A204.1 (cell line): ENCODE measurements at regions not wholly inside any gene's neighbourhood (a gene's known extent, or its start where the extent isn't known, plus 50 kb on each side); places are given as distances from the start of the nearest gene placed in this dataset.
A peak's percentile ranks its signal among the peaks of the same experiment; 100 is the strongest.

Source experiments
- FAIRE-seq: peaks from 2 replicates; lab custom pipeline; 2012; peaks lifted over from hg19 to GRCh38; lab: Jason Lieb, UNC

- FAIRE-seq: no peak
These were observed 132.3 kb downstream of the TINAG start for GRCh38 chr6:54440549-54440948.

- FAIRE-seq: no peak
These were observed 132.8 kb downstream of the TINAG start for GRCh38 chr6:54441020-54441419.

- FAIRE-seq: no peak
These were observed 133.5 kb downstream of the TINAG start for GRCh38 chr6:54441687-54442248.

- FAIRE-seq: no peak
These were observed 137.0 kb downstream of the TINAG start for GRCh38 chr6:54445207-54445606.

GRCh38 chr6:54448617-54449016 is 140.4 kb downstream of the TINAG start:
- FAIRE-seq: no peak

- FAIRE-seq: no peak
These were observed 143.3 kb downstream of the TINAG start for GRCh38 chr6:54451516-54451915.

GRCh38 chr6:54463354-54464024 is 155.2 kb downstream of the TINAG start:
- FAIRE-seq: no peak

GRCh38 chr6:54465649-54466300 is 157.5 kb downstream of the TINAG start:
- peak; percentile 19 for FAIRE-seq

GRCh38 chr6:54467384-54467783 is 159.1 kb downstream of the TINAG start:
- no peak for FAIRE-seq

GRCh38 chr6:54473328-54473727 is 165.1 kb downstream of the TINAG start:
- no peak for FAIRE-seq

GRCh38 chr6:54474898-54475297 is 166.7 kb downstream of the TINAG start:
- FAIRE-seq: no peak

- no peak for FAIRE-seq
These were observed 172.8 kb downstream of the TINAG start for GRCh38 chr6:54481091-54481490.

GRCh38 chr6:54491431-54491830 is 183.2 kb downstream of the TINAG start:
- FAIRE-seq: no peak

- no peak for FAIRE-seq
These were observed 184.9 kb downstream of the TINAG start for GRCh38 chr6:54493138-54493537.

- no peak for FAIRE-seq
These were observed 194.9 kb downstream of the TINAG start for GRCh38 chr6:54503144-54503543.

GRCh38 chr6:54515013-54515412 is 206.8 kb downstream of the TINAG start:
- FAIRE-seq: no peak

GRCh38 chr6:54515713-54516112 is 207.5 kb downstream of the TINAG start:
- no peak for FAIRE-seq

- FAIRE-seq: no peak
These were observed 208.1 kb downstream of the TINAG start for GRCh38 chr6:54516321-54516720.

- no peak for FAIRE-seq
These were observed 210.9 kb downstream of the TINAG start for GRCh38 chr6:54519161-54519560.

- no peak for FAIRE-seq
These were observed 217.5 kb downstream of the TINAG start for GRCh38 chr6:54525731-54526130.

GRCh38 chr6:54533567-54533966 is 225.3 kb downstream of the TINAG start:
- no peak for FAIRE-seq

GRCh38 chr6:54535568-54535967 is 227.3 kb downstream of the TINAG start:
- FAIRE-seq: no peak

- FAIRE-seq: no peak
These were observed 233.3 kb downstream of the TINAG start for GRCh38 chr6:54541541-54541940.

GRCh38 chr6:54559136-54559535 is 250.9 kb downstream of the TINAG start:
- no peak for FAIRE-seq
